GM21381 (cell line): ENCODE measurements at regions not wholly inside any gene's neighbourhood (a gene's known extent, or its start where the extent isn't known, plus 50 kb on each side); places are given as distances from the start of the nearest gene placed in this dataset.
"Not testable (repeated sequence)": the region's sequence is repeated elsewhere in the genome, so short reads cannot be mapped to it uniquely, and the experiment has no call there.

Source experiments
- ATAC-seq: cut with Tn5 transposase; IDR thresholded peaks from one replicate; pipeline ENCODE4 v1.9.1; 2021; ENCODE audit warnings: mild to moderate bottlenecking, moderate library complexity; ENCODE audit not compliant: unreplicated experiment

GRCh38 chr13:22944378-22944777, 236.4 kb upstream of the SGCG start:
- no peak for ATAC-seq

- no peak for ATAC-seq
Observed at GRCh38 chr13:22945321-22946226, 235.2 kb upstream of the SGCG start.

- no peak for ATAC-seq
Observed at GRCh38 chr13:22948421-22948820, 232.4 kb upstream of the SGCG start.

GRCh38 chr13:22952018-22952417, 228.8 kb upstream of the SGCG start:
- ATAC-seq, result not testable (repeated sequence)

- ATAC-seq, result not testable (repeated sequence)
Observed at GRCh38 chr13:22955147-22955546, 225.6 kb upstream of the SGCG start.

- not testable (repeated sequence) for ATAC-seq
Observed at GRCh38 chr13:22956456-22957115, 224.2 kb upstream of the SGCG start.

GRCh38 chr13:22959859-22960258, 220.9 kb upstream of the SGCG start:
- not testable (repeated sequence) for ATAC-seq

GRCh38 chr13:22960827-22961226, 220.0 kb upstream of the SGCG start:
- no peak for ATAC-seq

GRCh38 chr13:22961342-22961741, 219.4 kb upstream of the SGCG start:
- ATAC-seq, result not testable (repeated sequence)

GRCh38 chr13:22961835-22962537, 218.8 kb upstream of the SGCG start:
- no peak for ATAC-seq

- ATAC-seq, result not testable (repeated sequence)
Observed at GRCh38 chr13:22963384-22964053, 217.3 kb upstream of the SGCG start.

GRCh38 chr13:22964245-22964966, 216.4 kb upstream of the SGCG start:
- no peak for ATAC-seq

- ATAC-seq, result not testable (repeated sequence)
Observed at GRCh38 chr13:22965011-22965857, 215.5 kb upstream of the SGCG start.

GRCh38 chr13:22965858-22966239, 214.9 kb upstream of the SGCG start:
- not testable (repeated sequence) for ATAC-seq

GRCh38 chr13:22966753-22967152, 214.0 kb upstream of the SGCG start:
- not testable (repeated sequence) for ATAC-seq

- ATAC-seq, result no peak
Observed at GRCh38 chr13:22967669-22968068, 213.1 kb upstream of the SGCG start.

- no peak for ATAC-seq
Observed at GRCh38 chr13:22979952-22980351, 200.8 kb upstream of the SGCG start.

- ATAC-seq, result no peak
Observed at GRCh38 chr13:22980936-22981335, 199.8 kb upstream of the SGCG start.

GRCh38 chr13:22993148-22993547, 187.6 kb upstream of the SGCG start:
- no peak for ATAC-seq
